Esophagus mucosa (tissue), 1 donor: ENCODE measurements at regions not wholly inside any gene's neighbourhood (a gene's known extent, or its start where the extent isn't known, plus 50 kb on each side); places are given as distances from the start of the nearest gene placed in this dataset.

Experiments used
- ATAC-seq: fragments of 200-7000 bp; cut with Tn5 transposase; one replicate; pipeline ENCODE4 v1.9.1; 2020
- donor health status: DM: yes; HTN: yes; CAD: no.

DNA sequence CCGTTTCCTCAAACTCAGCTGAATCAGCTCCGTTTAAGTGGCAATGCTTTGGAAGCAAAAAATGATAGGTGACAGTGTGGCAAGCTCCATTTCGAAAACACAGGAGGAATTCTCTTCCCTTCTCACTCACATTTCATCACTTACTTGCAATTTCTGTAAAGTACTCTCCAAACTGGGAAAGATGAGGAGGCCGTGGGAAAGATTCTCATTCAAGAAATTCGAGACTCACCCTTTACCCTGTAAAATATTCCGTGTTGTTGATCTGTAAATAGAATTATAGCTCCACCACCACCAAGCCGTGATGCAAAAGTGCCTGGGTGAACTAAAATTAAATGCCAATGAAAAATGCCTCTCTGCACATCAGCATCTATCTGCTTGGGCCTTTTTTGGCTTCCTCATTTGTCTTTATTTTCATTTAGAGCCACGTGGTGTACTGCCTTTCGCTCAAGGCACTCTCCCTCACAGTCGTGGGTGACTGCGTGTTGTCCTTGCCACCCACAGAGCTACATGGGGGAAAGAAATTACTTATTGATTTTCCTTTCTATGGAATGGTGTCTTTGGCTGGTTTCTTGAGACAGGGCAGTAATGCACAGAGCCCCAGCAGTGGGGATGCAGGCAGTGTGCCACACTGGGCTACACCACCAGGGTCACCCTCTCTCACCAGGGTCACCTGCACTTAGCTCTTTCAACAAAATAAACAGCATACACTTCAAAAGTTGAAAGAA, 289.3 kb upstream of the TAS2R1 start:
- no peak for ATAC-seq

DNA sequence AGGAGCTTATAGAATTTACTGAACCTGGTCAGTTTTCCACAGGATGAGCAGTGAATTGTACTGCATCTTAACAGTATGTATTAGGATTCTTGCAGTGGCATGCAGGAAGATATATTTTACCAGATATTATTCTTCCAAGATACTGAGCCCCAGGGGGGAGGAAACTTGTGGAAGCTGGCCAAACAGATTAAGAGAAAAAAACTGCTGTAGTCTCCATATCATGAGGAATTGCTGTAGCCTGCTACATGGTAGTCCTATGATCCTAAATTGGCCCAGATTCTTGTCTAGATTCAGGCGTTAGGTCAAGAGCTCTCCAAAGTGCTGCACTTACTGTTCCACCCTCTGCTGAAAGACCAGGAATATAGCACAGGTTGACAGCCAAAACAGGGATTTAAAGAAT, 275.5 kb upstream of the TAS2R1 start:
- ATAC-seq = no peak

DNA sequence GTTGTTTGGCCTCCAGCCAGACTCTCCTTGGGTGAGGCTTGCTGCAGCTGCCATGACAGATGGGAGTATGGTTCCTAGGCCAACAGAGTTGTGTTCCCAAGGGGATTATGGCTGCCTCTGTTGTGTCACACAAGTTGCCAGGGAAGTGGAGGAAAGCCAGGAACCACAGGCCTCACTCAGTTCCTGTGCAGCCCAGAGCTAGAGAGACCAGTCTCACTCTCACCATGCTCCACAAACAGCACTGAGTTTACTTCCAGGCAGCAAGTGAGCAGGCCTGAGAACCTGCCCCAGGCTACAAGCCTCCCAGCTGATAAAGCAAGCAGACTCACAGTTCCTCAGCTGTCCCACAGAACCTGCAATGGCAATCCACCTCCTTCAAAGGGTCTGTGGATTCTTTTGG, 273.6 kb upstream of the TAS2R1 start:
- ATAC-seq = no peak

DNA sequence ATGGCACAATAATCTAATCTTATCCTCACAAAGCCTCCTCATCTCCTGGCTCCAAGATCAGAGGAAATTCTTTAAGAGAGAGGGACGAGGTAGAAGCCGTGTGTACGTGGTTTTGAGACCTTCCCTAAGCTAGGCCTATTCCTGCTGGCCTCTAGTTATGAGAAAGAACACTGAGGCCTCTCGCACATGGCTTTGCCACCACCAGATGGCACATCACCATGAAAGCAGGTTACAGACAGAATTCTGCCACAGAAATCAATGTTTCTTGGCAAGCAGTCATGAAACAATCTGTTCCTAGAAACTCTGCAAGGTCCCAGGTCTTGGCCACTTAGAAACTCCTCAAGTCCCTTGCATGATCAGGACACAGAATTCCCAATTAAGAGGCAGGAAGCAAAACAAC, 268.2 kb upstream of the TAS2R1 start:
- no peak for ATAC-seq

DNA sequence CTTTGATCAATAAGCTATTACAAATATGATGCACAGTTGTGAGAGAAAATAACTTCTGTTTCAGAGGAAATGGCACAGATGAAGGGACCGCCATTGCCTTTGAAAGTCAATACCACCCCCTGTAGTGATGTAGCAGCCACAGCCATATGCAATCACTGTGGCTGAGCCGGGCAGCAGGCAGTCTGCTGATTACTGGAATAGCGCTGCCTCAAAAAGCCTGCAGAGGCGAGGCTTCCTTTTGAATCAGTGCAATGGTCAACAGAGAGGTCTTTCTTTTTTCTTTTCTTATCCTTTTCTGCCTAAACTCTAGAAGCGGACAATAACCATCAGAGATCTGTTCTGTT, 265.1 kb upstream of the TAS2R1 start:
- ATAC-seq = no peak

DNA sequence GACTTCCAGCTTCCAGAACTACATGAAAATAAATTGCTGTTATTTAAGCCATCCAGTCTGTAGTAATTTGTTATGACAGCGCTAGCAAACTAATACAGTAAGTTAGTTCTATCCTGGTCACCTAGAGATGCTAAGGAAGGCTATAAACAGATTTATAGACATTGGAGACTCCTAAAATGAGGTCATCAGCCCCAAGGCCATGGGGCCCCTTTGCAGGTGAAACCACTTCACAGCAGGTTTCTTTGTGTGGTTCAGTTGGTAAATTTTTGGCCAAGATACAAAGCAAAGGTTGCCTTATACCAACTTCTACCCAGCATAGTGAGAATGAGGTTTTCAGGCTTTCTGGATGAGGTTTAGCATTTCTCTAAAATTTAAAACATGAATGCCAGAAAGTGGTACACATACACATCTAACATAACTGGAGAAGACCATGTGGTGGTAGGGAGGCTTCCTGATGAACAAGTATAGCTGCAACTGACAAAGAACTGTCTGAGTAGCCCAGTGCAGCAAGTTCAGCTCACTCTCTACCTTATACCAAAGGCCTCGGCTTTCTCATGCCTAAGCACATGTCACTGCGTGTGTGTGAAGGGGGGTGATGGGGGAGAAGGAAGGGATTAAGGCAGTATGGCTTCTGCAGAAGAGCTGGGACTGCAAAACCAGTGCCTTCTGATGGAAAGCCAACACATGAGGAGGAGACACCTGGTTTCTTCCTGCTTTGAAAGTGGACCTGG, 264.6 kb upstream of the TAS2R1 start:
- ATAC-seq = no peak

DNA sequence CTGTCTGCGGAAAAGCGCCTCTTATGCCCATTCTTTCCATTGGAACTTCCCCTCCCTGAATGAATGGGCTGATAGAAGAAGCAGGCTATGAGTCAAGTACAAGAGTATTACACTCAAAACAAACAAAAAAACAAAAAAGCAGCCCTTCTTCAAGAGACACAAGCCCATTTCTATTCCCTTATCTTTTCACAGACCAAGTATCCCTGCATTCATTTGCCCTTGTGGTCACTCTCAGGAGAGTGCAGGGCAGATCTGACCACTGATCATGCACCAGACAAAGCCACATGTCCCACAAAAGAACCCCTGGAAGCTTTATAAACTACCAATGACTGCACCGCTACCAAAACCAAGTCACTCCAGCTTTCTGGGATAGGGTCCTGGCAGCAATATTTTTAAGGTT, 262.5 kb upstream of the TAS2R1 start:
- ATAC-seq = no peak

DNA sequence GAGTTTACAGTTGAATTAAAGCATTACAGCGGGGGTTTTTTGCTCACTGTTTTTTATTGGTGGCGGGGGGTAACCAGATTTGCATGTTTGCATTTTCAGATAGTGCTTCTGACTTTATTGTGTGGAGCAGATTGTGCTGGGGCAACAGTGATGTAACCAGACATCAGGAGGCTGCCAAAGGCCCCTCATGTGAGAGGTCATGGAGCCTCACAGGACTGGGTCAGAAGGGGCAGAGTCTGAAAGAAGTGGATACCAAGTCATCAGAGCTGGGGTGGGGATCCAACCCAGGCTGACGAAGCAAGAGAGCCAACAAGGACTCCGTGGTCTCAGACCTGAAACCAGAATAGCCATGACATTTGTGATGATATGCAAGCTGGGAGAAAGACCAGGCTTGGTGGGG, 259.4 kb upstream of the TAS2R1 start:
- no peak for ATAC-seq

DNA sequence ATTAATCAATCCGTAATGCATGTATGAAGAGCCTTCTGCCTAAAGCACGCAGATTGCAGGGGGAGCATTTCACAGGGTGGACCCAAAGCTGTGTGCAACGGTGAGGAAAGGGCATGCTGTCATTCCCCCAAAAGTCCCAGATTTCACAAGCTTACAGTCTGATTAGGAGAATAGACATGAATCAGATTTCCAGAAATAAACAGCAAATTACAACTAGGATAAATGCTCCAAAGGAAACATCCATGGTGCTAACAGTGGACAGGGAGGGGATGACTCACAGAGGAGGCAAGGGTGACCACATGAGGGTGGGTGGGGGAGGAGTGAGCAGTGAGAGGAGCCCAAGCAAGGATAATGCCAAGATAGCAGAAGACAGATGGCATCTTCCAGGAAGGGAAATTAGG, 258.4 kb upstream of the TAS2R1 start:
- no peak for ATAC-seq

DNA sequence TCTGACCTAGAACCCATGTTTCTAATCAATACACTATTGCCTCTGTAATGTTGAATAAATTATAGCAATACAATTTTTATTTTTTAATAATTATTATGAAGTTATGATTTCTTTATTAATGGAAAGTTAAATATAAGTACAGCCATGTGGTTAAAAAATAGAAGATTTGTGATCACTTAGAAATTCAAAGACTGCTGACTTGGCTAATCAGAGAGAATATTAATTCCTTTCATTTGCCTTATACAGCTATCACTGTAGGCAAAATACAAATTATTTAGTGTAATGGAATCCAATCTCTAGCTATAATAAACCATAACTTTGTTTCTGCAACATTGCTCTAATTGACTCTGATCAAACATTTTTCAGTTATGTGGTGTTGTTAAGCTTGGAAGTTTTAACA, 255.0 kb upstream of the TAS2R1 start:
- ATAC-seq = no peak

DNA sequence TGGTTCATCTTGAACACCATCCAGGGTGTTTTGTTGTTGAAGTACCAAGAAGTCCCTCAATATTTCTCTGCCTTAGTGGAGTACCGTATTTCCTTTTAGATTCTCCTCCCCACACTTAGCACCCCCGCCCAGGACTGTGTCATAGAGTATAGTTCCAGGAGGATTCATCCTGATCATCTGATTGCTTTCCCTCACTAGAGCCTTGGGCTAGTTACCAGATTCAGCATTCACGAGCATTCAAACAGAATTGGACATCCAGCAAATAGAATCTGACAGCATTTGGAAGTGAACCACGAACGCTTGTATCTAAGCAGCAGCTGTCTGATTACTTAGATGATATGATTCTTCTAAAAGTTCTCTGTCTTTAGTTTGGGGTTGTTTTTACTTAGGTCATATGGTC, 248.1 kb upstream of the TAS2R1 start:
- no peak for ATAC-seq

DNA sequence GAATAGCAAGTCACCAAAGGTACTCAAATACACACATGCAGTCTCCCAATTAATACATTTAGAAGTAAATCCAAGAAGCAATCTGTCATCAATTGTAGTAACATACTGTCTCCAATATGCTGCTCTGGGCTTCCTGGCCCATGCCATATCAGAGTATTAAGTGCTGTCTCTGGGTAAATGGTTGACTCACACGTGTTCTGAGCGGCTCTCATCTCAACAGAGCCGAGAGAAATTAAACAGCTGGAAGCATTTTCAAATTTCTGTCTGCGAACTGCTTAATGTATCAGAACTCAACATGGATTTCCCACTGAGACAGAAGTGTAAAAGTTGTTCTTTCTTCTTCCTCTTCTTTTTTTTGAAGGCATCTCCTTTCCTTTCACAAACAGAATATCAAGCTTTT, 247.3 kb upstream of the TAS2R1 start:
- ATAC-seq = no peak

DNA sequence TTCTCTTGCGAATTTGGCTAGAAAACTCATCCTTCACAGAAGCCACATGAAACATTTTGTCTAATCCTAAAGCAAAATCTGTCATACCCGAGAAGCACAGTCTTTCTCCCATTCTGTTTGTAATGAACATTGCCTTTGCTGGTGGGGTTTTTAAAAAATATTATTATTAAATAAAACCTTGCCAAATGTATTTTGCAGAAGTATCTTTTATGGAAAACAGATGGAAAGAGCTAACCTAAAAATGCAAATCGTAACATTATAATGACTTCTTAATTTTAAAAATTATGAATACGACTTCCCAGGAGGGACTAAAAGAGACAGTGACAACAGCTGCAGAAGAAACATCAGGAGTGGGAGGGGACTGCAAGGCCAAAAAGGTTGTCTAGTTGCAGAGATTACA, 246.3 kb upstream of the TAS2R1 start:
- ATAC-seq = no peak

DNA sequence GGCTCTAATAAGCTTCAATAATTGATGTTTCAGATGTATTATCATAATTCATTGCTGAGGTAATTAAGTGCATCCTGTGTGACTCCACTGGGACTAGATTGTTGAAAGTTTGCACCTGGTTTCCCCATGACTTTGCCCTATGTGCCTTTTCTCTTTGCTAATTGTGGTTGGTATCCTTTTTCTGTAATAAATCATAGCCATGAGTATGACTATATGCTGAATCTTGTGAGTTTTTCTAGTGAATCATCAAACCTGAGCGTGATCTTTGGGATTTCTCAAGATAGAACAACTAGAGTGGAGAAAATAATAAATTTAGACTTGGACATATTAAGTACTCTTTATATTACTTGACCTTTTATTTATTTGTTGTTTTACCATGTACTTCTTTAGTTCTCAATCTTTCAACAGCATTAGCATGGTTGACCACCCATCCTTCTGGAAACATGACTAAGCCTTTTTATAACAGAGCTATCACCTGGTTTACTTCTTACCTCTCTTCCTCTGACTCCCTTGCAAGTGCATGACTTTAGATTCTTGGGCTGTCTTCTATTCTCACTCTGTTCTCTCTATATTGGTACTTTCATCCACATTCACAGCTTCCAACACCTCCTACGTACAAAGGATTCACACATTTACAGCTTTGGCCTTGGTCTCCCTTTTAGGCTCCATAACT, 239.6 kb upstream of the TAS2R1 start:
- ATAC-seq = no peak

DNA sequence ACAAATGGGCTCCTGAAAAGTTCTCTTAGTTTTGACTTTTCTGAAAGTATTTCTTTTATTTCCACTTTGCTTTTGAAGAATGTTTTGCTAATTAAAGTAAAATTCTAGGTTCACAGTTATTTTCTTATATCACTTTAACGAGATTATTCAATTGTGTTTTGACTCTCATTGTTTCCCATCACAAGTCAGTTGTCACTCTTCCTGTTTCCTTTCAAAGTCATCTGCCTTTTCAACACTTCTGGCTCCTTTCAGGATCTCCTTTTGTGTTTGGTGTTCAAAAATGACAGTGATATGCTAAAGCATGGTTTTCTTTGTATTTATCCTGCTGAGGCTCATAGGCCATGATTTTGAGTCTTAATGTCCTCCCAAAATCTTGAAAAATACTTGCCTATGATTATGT, 235.4 kb upstream of the TAS2R1 start:
- ATAC-seq = no peak

DNA sequence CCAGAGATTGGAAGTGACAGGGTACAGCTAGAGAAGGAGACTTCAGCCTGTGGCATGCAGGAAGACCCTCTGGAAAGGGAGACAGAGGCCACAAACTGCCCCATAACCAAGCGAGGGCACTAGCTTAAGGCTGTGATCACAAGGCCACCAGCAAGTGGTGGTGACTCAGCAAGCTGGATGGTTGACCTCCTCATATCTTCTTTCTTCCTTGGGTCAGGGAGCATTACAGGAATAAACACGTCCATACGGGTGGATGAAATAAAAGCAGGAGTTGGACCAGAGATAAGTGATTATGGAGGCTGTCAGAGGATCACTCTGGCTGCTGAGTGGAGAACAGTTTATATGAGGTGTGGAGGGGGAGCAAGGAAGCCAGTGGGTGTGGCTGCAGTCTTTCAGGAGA, 234.6 kb upstream of the TAS2R1 start:
- ATAC-seq = no peak

DNA sequence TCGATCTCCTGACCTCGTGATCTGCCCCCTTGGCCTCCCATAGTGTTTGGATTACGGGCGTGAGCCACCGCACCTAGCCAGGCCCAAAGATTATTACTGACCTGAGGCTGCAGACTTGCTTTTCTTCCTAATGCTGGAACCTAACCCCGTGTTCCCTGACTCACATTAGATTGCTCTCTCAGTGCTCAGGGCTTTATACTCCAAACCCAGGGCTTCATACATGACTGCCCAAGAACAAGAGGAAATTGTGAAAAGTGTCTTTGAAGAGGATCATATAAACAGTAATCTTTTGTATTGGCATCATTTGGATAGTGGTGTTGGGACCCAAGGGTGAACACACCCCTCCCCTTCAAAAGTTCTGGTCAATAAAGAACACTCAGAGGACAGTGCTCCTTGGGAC, 233.3 kb upstream of the TAS2R1 start:
- no peak for ATAC-seq

DNA sequence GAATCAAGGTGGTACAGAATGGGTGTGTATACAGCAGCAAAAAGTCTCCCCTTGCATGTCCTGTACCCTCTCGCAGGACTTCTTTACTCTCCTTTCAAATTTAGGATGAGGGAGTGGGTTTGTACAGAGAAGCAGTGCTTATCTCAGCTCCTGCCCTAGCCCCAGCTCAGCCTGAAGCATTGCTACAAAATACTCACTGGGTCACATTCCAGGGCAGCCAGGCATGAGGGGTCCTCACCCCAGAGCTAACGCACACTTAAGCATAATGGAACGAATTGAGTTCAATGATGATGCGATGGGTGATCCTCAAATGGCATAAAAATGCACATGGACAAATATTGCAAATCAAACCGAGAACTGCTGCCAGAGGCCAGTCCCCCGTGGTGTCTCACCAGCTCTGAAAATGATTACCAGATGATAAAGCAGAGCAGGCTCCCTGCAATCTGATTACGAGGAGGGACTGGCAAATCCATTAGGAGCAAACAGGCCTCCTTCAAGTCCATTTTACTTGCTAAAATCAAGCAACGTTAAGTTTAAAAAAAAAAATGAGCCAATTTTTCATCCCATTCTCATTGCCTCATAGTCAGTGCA, 231.6 kb upstream of the TAS2R1 start:
- ATAC-seq = no peak

DNA sequence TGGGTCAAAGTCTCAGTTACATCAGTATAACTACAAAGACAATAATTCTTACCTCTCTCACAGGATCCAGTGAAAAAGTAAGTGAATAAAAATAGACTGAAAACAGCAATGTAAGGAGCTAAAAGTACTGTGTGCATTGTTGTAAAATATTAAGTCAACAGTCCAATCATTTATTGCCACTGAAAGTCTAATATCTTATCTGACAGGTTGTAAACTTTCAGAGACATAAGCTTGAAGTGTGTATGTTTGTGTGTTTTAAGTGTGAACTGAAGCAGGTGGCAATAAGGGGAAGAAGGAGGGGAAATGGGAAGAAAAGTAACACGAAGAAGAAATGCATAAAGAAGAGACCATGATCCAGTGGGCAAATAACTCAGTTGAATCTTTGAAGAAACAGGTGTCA, 229.7 kb upstream of the TAS2R1 start:
- no peak for ATAC-seq

DNA sequence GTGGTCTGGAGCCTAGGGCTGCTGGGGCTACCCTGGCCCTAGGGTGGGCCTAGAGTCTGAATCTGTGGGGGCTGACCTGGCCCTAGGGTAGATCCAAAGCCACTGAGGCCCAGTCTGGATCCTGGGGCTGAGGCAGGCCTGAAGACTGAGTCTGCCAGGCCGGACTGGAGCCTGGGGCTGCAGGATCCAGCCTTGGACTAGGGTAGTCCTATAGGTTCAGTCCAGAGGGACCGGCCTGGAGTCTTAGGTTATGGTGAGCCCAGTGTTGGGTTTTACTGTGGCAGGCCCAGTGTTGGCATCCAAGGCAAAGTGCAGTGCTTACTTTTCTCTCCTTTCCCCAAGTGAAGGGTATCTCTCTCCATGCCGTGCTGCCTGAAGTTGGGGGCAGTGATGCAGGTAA, 227.9 kb upstream of the TAS2R1 start:
- no peak for ATAC-seq

DNA sequence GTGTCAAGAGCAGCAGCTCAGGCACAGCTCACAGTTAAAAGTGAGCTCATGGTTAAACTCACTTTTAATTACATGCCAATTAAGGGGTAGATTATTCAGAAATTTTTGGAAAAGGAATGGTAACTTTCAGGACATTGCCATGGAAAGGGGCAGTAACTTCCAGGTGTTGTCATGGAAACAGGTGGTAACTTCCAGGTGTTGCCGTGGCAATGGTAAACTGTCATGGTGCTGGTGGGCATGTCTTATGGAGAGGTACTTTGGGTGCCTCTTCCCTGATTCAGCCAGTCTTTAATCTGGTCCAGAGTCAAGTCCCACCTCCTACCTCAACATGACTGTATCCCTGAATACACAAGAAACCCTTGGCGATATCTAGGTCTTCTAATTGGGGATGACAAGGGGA, 223.2 kb upstream of the TAS2R1 start:
- no peak for ATAC-seq

DNA sequence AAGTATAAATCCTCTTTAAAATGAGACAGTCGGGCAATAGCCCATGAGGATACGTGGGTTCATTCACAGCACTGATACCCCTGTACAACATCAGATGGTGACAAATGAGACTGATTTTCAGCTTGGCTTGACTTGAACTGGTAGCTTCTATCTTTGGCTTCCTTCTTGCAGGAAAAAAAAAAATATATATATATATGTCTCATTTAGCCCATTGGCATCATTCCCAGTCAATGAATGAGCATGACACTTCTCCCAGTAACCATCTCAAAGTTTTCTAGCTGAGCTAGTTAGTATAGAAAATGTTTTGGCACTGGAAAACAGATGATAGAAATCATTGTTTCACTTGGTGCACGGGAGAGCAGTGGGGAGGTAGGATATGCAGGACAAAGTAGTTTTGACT, 222.5 kb upstream of the TAS2R1 start:
- ATAC-seq = no peak

DNA sequence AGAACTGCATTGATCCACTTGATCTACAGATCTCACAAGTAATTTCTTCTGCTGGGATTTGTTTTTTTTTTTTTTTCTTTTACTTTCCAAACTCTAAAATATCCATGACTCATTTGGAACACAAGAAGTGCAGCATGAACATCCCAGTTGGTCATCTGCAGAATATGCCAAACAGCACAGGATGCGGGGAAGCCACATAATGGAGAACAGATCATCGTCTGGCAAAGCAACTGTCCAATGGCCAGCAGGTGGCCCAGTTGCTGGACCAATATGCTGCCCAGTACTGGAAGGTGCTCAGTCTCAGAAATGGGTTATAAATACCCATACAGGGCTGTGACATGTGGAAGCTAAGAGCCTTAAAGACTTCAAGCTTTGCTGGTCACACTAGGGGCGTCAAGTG, 221.3 kb upstream of the TAS2R1 start:
- ATAC-seq = no peak

DNA sequence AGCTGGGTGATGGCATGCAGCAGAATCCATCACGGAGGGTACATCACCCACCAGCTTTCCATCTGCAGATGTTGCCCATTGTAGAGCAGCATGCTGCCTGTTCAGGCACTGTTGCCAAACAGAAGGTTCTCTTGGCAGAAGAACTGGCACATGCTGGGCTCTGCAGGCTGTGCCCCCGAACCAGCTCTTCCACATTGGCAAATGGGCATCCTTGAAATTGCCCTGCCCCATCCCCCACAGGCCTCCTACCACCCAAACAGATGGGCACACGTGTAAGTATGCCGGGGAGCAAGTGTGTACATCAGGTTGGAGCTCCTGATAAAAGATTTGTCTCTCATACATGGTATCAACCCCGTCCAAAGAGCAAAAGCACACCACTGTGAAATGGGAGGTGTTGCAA, 220.3 kb upstream of the TAS2R1 start:
- no peak for ATAC-seq
